HG03469 (cell line): ENCODE measurements at regions not wholly inside any gene's neighbourhood (a gene's known extent, or its start where the extent isn't known, plus 50 kb on each side); places are given as distances from the start of the nearest gene placed in this dataset.

Experiments used
- ATAC-seq: cut with Tn5 transposase; IDR thresholded peaks from one replicate; pipeline ENCODE4 v1.9.1; 2021; ENCODE audit warnings: mild to moderate bottlenecking, moderate library complexity, moderate number of reproducible peaks; ENCODE audit not compliant: unreplicated experiment

GRCh38 chrX:63884821-63885790 is 100.1 kb upstream of the ARHGEF9 start:
- no peak for ATAC-seq

- no peak for ATAC-seq
Observed at GRCh38 chrX:63869506-63869905, 84.5 kb upstream of the ARHGEF9 start.

- no peak for ATAC-seq
Observed at GRCh38 chrX:63855896-63856295, 70.9 kb upstream of the ARHGEF9 start.

- no peak for ATAC-seq
Observed at GRCh38 chrX:63835361-63835760, 50.3 kb upstream of the ARHGEF9 start.
